Mesenchymal stem cell (in vitro differentiated cells and primary cell): ENCODE measurements at regions not wholly inside any gene's neighbourhood (a gene's known extent, or its start where the extent isn't known, plus 50 kb on each side); places are given as distances from the start of the nearest gene placed in this dataset.

ENCODE experiments used
- DNase-seq: peaks from one replicate; pipeline ENCODE4 v3.0.0-alpha.2; 2013
- H2AFZ ChIP-seq: one replicate; pipeline ENCODE4 v1.6.1; 2013; ENCODE audit warnings: low read depth, mild to moderate bottlenecking, control low read depth, inconsistent platforms, low read length, moderate library complexity
- H2AK5ac ChIP-seq: 2 replicates; pipeline ENCODE4 v1.6.1; 2013; ENCODE audit warnings: low read length, moderate library complexity, mild to moderate bottlenecking, inconsistent platforms; ENCODE audit not compliant: severe bottlenecking
- H2BK120ac ChIP-seq: one replicate; pipeline ENCODE4 v1.6.1; 2013; ENCODE audit warnings: low read depth, mild to moderate bottlenecking, inconsistent platforms, low read length, moderate library complexity
- H2BK12ac ChIP-seq, 2 experiments: one replicate each; pipeline ENCODE4 v1.6.1; 2013; ENCODE audit warnings: inconsistent platforms in 2 of 2, low read length in 2 of 2, mild to moderate bottlenecking in 2 of 2, moderate library complexity in 2 of 2, control low read depth in 1 of 2
- H2BK15ac ChIP-seq: one replicate; pipeline ENCODE4 v1.6.1; 2013; ENCODE audit warnings: mild to moderate bottlenecking, low read depth, inconsistent platforms; ENCODE audit not compliant: poor library complexity, severe bottlenecking
- H2BK5ac ChIP-seq: 2 replicates; pipeline ENCODE4 v1.6.1; 2013; ENCODE audit warnings: low read depth, mild to moderate bottlenecking, low read length, control low read depth, inconsistent platforms; ENCODE audit not compliant: poor library complexity, severe bottlenecking
- H3K14ac ChIP-seq, 2 experiments: one replicate each; pipeline ENCODE4 v1.6.1; 2013; ENCODE audit warnings: inconsistent platforms in 2 of 2, low read length in 2 of 2, control low read depth in 1 of 2, mild to moderate bottlenecking in 1 of 2, moderate library complexity in 1 of 2
- H3K18ac ChIP-seq, 2 experiments: one replicate each; pipeline ENCODE4 v1.6.1; 2013; ENCODE audit warnings: inconsistent platforms in 2 of 2, low read length in 2 of 2, control low read depth in 1 of 2, low read depth in 1 of 2, mild to moderate bottlenecking in 1 of 2
- H3K23ac ChIP-seq, 2 experiments: one replicate each; pipeline ENCODE4 v1.6.1; 2013; ENCODE audit warnings: inconsistent platforms in 2 of 2, low read length in 2 of 2, mild to moderate bottlenecking in 2 of 2, moderate library complexity in 2 of 2, control low read depth in 1 of 2
- H3K27ac ChIP-seq: 2 replicates; pipeline ENCODE4 v1.5.1; 2013; ENCODE audit warnings: mild to moderate bottlenecking, moderate library complexity, low read length, control low read depth, inconsistent platforms; ENCODE audit not compliant: poor library complexity, severe bottlenecking
- H3K27me3 ChIP-seq, 2 experiments: 2 replicates each; pipeline versions ENCODE4 v1.6.1 to v1.7.0; 2013; ENCODE audit warnings: low read length in 2 of 2, mild to moderate bottlenecking in 2 of 2, moderate library complexity in 2 of 2, control low read depth in 1 of 2, inconsistent platforms in 1 of 2; ENCODE audit not compliant: control insufficient read depth in 1 of 2, insufficient read depth in 1 of 2
- H3K36me3 ChIP-seq, 2 experiments: 2 replicates each; pipeline versions ENCODE4 v1.6.1 to v1.7.0; 2013; ENCODE audit warnings: low read length in 2 of 2, control low read depth in 1 of 2, inconsistent platforms in 1 of 2, low read depth in 1 of 2, mild to moderate bottlenecking in 1 of 2; ENCODE audit not compliant: insufficient read depth in 2 of 2, control insufficient read depth in 1 of 2
- H3K4ac ChIP-seq, 2 experiments: one replicate each; pipeline ENCODE4 v1.6.1; 2013; ENCODE audit warnings: inconsistent platforms in 2 of 2, low read length in 2 of 2, mild to moderate bottlenecking in 2 of 2, moderate library complexity in 2 of 2, control low read depth in 1 of 2, low read depth in 1 of 2
- H3K4me1 ChIP-seq: 2 replicates; pipeline ENCODE4 v1.6.1; 2013; ENCODE audit warnings: low read depth, low read length, control low read depth; ENCODE audit not compliant: control insufficient read depth, insufficient read depth
- H3K4me2 ChIP-seq: 2 replicates; pipeline ENCODE4 v1.6.1; 2013; ENCODE audit warnings: low read length, mild to moderate bottlenecking, inconsistent platforms; ENCODE audit not compliant: poor library complexity, severe bottlenecking
- H3K4me3 ChIP-seq, 2 experiments: 2 replicates each; pipeline versions ENCODE4 v1.5.1 to v1.7.0; 2013; ENCODE audit warnings: low read length in 2 of 2, mild to moderate bottlenecking in 2 of 2, control low read depth in 1 of 2, low read depth in 1 of 2; ENCODE audit not compliant: insufficient read depth in 1 of 2
- H3K79me1 ChIP-seq: replicated peaks from 2 replicates; pipeline ENCODE4 v1.6.1; 2013; ENCODE audit warnings: mild to moderate bottlenecking, control low read depth, low read length, inconsistent platforms; ENCODE audit not compliant: poor library complexity, severe bottlenecking
- H3K9ac ChIP-seq: 2 replicates; pipeline ENCODE4 v1.7.0; 2013; ENCODE audit warnings: mild to moderate bottlenecking, low read length, moderate library complexity
- H3K9me3 ChIP-seq: 2 replicates; pipeline ENCODE4 v1.7.0; 2013; ENCODE audit warnings: mild to moderate bottlenecking, low read length; ENCODE audit not compliant: control insufficient read depth
- H4K8ac ChIP-seq: one replicate; pipeline ENCODE4 v1.6.1; 2013; ENCODE audit warnings: inconsistent platforms, mild to moderate bottlenecking, low read length, moderate library complexity
- H4K91ac ChIP-seq: one replicate; pipeline ENCODE4 v1.6.1; 2013; ENCODE audit warnings: mild to moderate bottlenecking, low read length, inconsistent platforms
- WGBS: methylation state at CpG from one replicate; pipeline ENCODE4 v1.1.7; 2013; ENCODE audit warnings: mixed read lengths; 5-methylcytosine and 5-hydroxymethylcytosine counted together

GRCh38 chr17:72373910-72374741 lies 253.3 kb downstream of the SOX9 start:
- Histone ChIP-seq H3K4me2 (peak overlapping the region; percentile 1), H3K9me3 (no peaks in the 10 kb centered on the region), H2BK12ac (peak overlapping the region; percentile 25 to 68), H2AK5ac (peak overlapping the region; percentile 69), H3K14ac (no peak overlapping the region), H3K36me3 (no peaks in the 10 kb centered on the region), H2BK120ac (no peak overlapping the region), H2BK5ac (peak overlapping the region; percentile 50), H3K4ac (peak overlapping the region; percentile 5 to 30), H3K18ac (peak overlapping the region; percentile 2 to 90), H4K91ac (peak overlapping the region; percentile 6), H3K27me3 (peaks cover 0 to 3% of the 10 kb centered on the region in 2 experiments), H4K8ac (peak overlapping the region; percentile 89), H3K4me1 (peaks cover 33% of the 10 kb centered on the region), H3K79me1 (peaks cover 4% of the 10 kb centered on the region), H3K27ac (peak overlapping the region; percentile 89), H3K4me3 (no peak overlapping the region), H2BK15ac (no peak overlapping the region), H3K23ac (no peak overlapping the region), H3K9ac (no peak overlapping the region), H2AFZ (no peak overlapping the region)
- WGBS: 61% methylated on average over 13 of the region's 13 CpGs
- no peak for DNase-seq

GRCh38 chr17:72376526-72377345 lies 255.9 kb downstream of the SOX9 start:
- H3K23ac ChIP-seq: no peak overlapping the region
- H3K4ac ChIP-seq: peak overlapping the region in 1 of 2 experiments; percentile 18
- peak overlapping the region; percentile 10 for H3K9ac ChIP-seq
- H3K9me3 ChIP-seq: no peaks in the 10 kb centered on the region
- no peak overlapping the region for H3K18ac ChIP-seq
- peak overlapping the region in 1 of 2 experiments; percentile 32 for H3K4me3 ChIP-seq
- no peak overlapping the region for H2BK15ac ChIP-seq
- H4K91ac ChIP-seq: no peak overlapping the region
- no peak overlapping the region for H2AFZ ChIP-seq
- H3K14ac ChIP-seq: no peak overlapping the region
- H3K27me3 ChIP-seq: peaks cover 0 to 3% of the 10 kb centered on the region in 2 experiments
- no peak overlapping the region for H2BK120ac ChIP-seq
- H4K8ac ChIP-seq: peak overlapping the region; percentile 61
- no peaks in the 10 kb centered on the region for H3K36me3 ChIP-seq
- no peak overlapping the region for H2BK12ac ChIP-seq
- peaks cover 28% of the 10 kb centered on the region for H3K4me1 ChIP-seq
- DNase-seq: no peak
- H3K79me1 ChIP-seq: peaks cover 3% of the 10 kb centered on the region
- peak overlapping the region; percentile 6 for H2AK5ac ChIP-seq
- H2BK5ac ChIP-seq: no peak overlapping the region
- no peak overlapping the region for H3K4me2 ChIP-seq
- no peak overlapping the region for H3K27ac ChIP-seq
- 71% methylated on average over 16 of the region's 16 CpGs for WGBS

GRCh38 chr17:72378414-72379390 lies 257.9 kb downstream of the SOX9 start:
- H3K79me1 ChIP-seq: peaks cover 4% of the 10 kb centered on the region
- no peak overlapping the region for H3K18ac ChIP-seq
- no peak overlapping the region for H3K4me2 ChIP-seq
- H2BK120ac ChIP-seq: no peak overlapping the region
- no peak overlapping the region for H4K91ac ChIP-seq
- no peak overlapping the region for H3K23ac ChIP-seq
- H2AFZ ChIP-seq: no peak overlapping the region
- no peak for DNase-seq
- H2BK12ac ChIP-seq: no peak overlapping the region
- H2BK15ac ChIP-seq: no peak overlapping the region
- H3K9ac ChIP-seq: no peak overlapping the region
- no peak overlapping the region for H2BK5ac ChIP-seq
- peaks cover 0 to 3% of the 10 kb centered on the region in 2 experiments for H3K27me3 ChIP-seq
- peaks cover 33% of the 10 kb centered on the region for H3K4me1 ChIP-seq
- H3K9me3 ChIP-seq: no peaks in the 10 kb centered on the region
- no peak overlapping the region for H4K8ac ChIP-seq
- no peak overlapping the region for H3K4me3 ChIP-seq
- H3K14ac ChIP-seq: no peak overlapping the region
- H3K4ac ChIP-seq: no peak overlapping the region
- H3K36me3 ChIP-seq: no peaks in the 10 kb centered on the region
- WGBS: 93% methylated on average over 21 of the region's 23 CpGs
- H3K27ac ChIP-seq: no peak overlapping the region
- H2AK5ac ChIP-seq: no peak overlapping the region
